H1 (cell line): ENCODE measurements at regions not wholly inside any gene's neighbourhood (a gene's known extent, or its start where the extent isn't known, plus 50 kb on each side); places are given as distances from the start of the nearest gene placed in this dataset.

ENCODE experiments used
- BCL11A ChIP-seq, 2 experiments: IDR thresholded peaks; one replicate each; pipeline ENCODE4 v1.6.1; 2011; ENCODE audit warnings: low read depth in 2 of 2, low read length in 2 of 2, mild to moderate bottlenecking in 2 of 2
- CHD1 ChIP-seq: IDR thresholded peaks from 2 replicates; pipeline ENCODE4 v1.6.1; 2012; ENCODE audit warnings: low read depth, low read length, improper control_type of control experiment
- NRF1 ChIP-seq: IDR thresholded peaks from 2 replicates; pipeline ENCODE4 v1.6.1; 2011; ENCODE audit warnings: mild to moderate bottlenecking, low read depth, low read length, improper control_type of control experiment
- RFX5 ChIP-seq: IDR thresholded peaks from 2 replicates; pipeline ENCODE4 v1.6.1; 2011; ENCODE audit warnings: low read depth, low read length, improper control_type of control experiment, borderline replicate concordance
- SAP30 ChIP-seq: fragments of 300-600 bp; sonication (generic); IDR thresholded peaks from 2 replicates; pipeline ENCODE4 v1.7.1; 2012; ENCODE audit warnings: low read length, moderate library complexity, mild to moderate bottlenecking, inconsistent platforms; ENCODE audit not compliant: insufficient read depth, insufficient replicate concordance
- SP2 ChIP-seq: IDR thresholded peaks from 2 replicates; pipeline ENCODE4 v1.6.1; 2012; ENCODE audit warnings: mild to moderate bottlenecking, low read length, inconsistent platforms
- SRF ChIP-seq: IDR thresholded peaks from 2 replicates; pipeline ENCODE4 v1.6.1; 2011; ENCODE audit warnings: mild to moderate bottlenecking, low read depth, low read length, moderate library complexity
- TAF7 ChIP-seq: optimal IDR thresholded peaks from 2 replicates; pipeline ENCODE3; 2011; ENCODE audit warnings: low read depth, mild to moderate bottlenecking, inconsistent platforms, low read length, moderate library complexity, borderline replicate concordance
- TCF12 ChIP-seq: IDR thresholded peaks from 2 replicates; pipeline ENCODE4 v1.6.1; 2011; ENCODE audit warnings: low read depth, mild to moderate bottlenecking, low read length

DNA sequence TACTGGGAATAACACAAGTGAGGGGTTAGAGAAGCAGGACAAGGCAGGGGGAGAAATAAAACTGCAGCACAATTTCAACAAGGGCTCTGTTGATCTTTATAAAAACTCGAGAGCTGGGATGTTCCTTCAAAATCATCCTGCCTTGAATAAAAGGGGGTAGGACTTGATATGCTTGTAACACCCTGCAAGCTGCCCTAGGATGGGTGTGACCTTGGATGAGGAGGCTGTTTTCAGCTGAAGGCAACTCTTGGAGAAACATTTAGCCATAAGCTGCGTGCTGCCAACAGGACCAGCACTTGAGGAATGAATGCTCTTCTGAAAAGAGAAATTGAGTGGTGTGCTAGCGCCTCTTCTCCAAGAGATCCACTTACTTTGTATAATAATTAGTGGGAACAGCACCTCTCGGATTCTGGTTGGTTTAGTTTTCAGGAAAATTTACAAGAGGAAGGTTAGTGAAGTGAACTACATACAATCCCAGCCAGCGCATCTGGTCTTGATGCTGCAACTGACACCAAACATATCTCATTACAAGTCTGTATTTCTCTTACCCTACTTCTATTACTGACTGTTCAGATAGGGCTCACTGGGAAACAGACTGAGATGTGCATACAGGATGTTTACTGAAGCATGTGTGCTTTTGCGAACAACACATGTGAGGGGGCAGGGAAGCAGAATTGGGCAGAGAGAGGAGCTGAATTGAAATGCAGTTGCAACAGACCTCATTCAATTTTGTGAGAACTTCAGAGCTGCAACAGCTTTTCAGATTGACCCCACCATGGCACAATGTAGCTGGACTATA lies 643.0 kb upstream of the GOLIM4 start (continued):
- TF ChIP-seq SAP30 (no peak), RFX5 (no peak), TCF12 (no peak), NRF1 (no peak), TAF7 (no peak), SP2 (no peak), CHD1 (no peak), BCL11A (IDR thresholded peaks at IDR 0.05; ENCODE audit: low read depth in 2 of 2, low read length in 2 of 2) (no peak), SRF (no peak)
